C4-2B (cell line): ENCODE measurements at regions not wholly inside any gene's neighbourhood (a gene's known extent, or its start where the extent isn't known, plus 50 kb on each side); places are given as distances from the start of the nearest gene placed in this dataset.

Experiments
- ZFX ChIP-seq: fragments of 450-650 bp; IDR thresholded peaks from 2 replicates; pipeline ENCODE4 v1.6.1; 2017
- TF ChIP-seq, protein P1 (sequence below): fragments of 450-650 bp; conservative IDR thresholded peaks from 2 replicates; pipeline ENCODE4 v1.5.1; 2017; ENCODE audit warnings: mild to moderate bottlenecking

DNA sequence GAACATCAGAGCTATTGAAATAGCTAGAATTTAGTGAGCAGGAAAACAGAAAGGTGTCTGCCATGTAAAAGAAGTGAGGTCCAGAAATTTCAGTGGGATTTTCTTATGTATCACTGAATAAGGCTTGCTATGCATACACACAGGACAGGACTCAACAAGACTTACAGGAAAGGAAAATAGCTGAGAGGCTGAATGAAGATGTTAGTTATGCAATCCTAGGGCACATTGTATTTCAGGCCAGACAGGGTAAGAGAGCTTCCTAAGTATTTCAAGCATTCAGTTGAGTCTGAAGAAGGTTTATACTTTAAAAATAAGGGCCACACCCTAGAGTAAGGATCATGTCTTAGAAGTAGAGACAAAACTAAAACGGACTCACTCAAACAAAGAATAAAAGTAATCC is 419.9 kb upstream of the PRR20A start:
- TF ChIP-seq, protein P1, sequence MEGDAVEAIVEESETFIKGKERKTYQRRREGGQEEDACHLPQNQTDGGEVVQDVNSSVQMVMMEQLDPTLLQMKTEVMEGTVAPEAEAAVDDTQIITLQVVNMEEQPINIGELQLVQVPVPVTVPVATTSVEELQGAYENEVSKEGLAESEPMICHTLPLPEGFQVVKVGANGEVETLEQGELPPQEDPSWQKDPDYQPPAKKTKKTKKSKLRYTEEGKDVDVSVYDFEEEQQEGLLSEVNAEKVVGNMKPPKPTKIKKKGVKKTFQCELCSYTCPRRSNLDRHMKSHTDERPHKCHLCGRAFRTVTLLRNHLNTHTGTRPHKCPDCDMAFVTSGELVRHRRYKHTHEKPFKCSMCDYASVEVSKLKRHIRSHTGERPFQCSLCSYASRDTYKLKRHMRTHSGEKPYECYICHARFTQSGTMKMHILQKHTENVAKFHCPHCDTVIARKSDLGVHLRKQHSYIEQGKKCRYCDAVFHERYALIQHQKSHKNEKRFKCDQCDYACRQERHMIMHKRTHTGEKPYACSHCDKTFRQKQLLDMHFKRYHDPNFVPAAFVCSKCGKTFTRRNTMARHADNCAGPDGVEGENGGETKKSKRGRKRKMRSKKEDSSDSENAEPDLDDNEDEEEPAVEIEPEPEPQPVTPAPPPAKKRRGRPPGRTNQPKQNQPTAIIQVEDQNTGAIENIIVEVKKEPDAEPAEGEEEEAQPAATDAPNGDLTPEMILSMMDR, result no peak
- no peak for TF ChIP-seq ZFX
